D721Med (cell line): ENCODE measurements at regions not wholly inside any gene's neighbourhood (a gene's known extent, or its start where the extent isn't known, plus 50 kb on each side); places are given as distances from the start of the nearest gene placed in this dataset.

Experiments used
- DNase-seq: peaks from one replicate; pipeline ENCODE4 v3.0.0; 2011; ENCODE audit warnings: low spot score; ENCODE audit not compliant: insufficient read length
- FAIRE-seq: peaks from 2 replicates; lab custom pipeline; 2011; peaks lifted over from hg19 to GRCh38; lab: Jason Lieb, UNC
- TF ChIP-seq, protein P1 (sequence below): IDR thresholded peaks from 2 replicates; pipeline ENCODE4 v1.5.1; 2012; ENCODE audit warnings: mild to moderate bottlenecking, control low read depth; ENCODE audit not compliant: insufficient read depth; ENCODE audit errors: missing control alignments

DNA sequence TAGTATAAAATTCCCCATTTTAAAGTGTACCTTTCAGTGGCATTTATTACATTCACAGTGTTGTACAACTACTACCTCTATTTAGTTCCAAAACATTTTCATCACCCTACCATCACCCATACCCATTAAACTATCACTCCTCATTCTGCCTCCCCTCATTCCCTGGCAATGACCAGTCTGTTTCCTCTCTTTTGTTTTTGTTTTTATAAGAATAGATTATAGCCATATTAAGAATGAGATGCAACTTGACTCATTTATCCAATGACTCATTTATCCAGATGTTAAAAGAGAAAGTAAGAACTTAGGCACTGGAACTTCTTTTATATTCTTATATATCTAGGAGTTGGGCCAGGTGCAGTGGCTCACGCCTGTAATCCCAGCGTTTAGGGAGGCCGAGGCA lies 156.3 kb downstream of the FAT3 start:
- no peak for DNase-seq
- TF ChIP-seq, protein P1, sequence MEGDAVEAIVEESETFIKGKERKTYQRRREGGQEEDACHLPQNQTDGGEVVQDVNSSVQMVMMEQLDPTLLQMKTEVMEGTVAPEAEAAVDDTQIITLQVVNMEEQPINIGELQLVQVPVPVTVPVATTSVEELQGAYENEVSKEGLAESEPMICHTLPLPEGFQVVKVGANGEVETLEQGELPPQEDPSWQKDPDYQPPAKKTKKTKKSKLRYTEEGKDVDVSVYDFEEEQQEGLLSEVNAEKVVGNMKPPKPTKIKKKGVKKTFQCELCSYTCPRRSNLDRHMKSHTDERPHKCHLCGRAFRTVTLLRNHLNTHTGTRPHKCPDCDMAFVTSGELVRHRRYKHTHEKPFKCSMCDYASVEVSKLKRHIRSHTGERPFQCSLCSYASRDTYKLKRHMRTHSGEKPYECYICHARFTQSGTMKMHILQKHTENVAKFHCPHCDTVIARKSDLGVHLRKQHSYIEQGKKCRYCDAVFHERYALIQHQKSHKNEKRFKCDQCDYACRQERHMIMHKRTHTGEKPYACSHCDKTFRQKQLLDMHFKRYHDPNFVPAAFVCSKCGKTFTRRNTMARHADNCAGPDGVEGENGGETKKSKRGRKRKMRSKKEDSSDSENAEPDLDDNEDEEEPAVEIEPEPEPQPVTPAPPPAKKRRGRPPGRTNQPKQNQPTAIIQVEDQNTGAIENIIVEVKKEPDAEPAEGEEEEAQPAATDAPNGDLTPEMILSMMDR: no peak

DNA sequence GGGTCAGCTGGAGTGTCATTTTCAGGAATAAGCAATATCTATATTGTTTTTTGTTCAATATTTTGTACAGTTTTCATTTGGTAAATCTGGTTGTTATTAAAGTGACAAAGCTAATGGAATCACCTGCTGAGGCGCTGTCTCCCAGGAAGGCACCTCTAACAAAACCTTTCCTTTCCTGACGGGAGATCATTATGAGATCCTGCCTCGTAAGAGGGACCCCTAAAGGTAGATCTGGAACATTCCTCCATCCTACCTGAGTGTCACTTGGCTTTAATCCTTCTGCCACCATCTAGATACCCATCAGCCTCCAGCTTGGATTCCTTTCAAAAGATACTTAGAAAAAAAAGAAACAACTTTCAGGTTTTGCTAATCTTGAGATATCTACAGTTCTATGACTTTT lies 157.7 kb downstream of the FAT3 start:
- DNase-seq (no peak), FAIRE-seq (no peak)
- TF ChIP-seq, protein P1: no peak

More for the DNA sequence above, 156.3 kb downstream of the FAT3 start:
- no peak for FAIRE-seq

DNA sequence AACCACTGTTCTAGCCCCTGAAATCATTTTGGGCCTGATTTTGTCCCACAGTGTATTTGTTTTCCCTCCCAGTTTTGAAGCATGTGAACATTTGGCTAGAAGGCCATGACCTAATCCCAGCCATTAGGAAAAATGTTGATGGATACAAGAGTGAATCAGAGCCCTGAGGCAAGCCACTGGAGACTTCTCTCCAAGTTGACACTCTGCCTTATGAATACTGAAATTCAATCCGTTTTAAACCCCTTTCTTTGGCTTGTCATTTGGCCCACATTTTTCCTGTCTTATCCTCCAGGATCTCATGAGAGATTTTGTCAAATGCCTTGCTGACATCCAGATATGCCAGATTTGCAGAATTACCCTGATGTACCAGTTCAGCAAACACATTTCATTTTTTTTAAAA lies 158.8 kb downstream of the FAT3 start:
- TF ChIP-seq, protein P1: no peak
- DNase-seq: no peak
- no peak for FAIRE-seq

DNA sequence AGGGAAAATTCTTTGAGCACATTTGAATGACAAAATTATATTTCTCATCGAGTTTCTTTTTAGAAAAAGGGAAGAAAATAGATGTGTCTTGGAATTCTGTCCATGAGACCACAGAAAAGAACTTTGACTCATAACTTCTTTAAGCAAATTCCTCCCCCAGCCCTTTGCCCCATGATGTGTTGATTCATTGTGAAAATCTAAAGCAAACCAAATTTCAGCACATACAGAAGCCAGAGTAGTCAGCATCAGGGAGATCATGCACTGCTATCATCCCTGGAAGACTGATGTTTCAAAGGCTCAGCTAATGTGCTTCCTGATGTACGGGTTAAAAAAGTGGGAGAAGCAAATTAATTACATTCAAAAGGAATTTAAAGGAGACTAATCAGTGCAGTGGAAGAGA lies 159.7 kb downstream of the FAT3 start:
- DNase-seq (no peak), FAIRE-seq (no peak)
- TF ChIP-seq, protein P1: no peak

DNA sequence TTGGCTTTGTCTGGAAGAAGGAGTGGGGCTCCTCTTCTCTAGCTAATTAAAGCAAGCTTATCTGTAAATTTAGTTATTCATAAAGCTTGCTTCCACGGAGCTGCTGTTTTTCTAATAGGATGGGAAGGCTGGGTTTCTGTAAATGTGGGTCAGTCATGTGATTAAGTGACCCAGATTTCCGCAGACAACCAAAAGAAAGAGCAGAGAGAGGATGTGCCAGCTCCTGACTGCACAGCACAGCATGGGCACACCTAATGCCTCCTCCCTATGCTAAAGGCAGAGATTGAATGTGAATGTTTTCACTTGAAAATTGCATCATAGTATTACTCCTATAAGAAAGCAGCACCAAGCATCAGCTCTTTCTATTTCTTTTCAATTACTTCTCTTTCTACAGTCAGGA lies 160.2 kb downstream of the FAT3 start:
- no peak for FAIRE-seq
- no peak for DNase-seq
- TF ChIP-seq, protein P1: no peak

DNA sequence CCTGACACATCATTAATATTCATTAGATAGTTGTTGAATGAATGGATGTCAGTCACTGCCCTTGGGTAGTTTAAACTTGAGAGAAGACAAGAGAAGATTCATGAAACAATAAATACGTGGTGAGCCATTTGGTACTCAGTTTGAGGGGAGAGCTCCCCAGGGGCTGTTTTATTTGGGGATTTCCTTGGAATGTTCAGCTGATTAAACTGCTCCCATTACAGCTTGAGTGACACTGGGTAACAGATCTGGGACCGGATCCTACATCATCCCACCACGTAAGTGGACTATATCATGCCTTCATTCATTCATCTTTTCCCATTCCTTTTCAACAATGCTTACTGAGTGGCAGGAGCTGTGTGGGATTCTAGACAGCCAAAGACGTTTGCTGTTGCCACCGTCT lies 162.0 kb downstream of the FAT3 start:
- TF ChIP-seq, protein P1: no peak
- no peak for DNase-seq
- FAIRE-seq: no peak

DNA sequence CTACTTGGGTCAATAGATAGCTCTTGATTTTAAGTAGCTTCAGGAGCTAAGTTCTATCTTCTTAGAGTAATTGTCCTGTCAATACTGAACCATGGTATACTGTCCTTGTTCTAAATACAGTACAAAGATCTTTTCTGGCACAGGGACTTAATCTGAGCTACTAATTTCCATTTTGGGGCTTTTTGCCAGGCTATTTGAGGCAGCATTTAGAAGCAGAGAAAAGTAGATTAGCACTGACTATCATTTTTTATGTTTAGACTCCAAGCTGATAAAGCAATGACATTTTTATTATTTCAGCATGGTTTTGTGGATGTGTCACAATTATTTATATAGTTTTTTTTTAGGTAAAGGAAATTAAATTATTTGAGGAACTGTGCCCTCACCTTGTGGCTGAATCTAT lies 163.2 kb downstream of the FAT3 start:
- TF ChIP-seq, protein P1: no peak
- FAIRE-seq: no peak
- DNase-seq: no peak
